Endothelial cell of umbilical vein (primary cell): ENCODE measurements at regions not wholly inside any gene's neighbourhood (a gene's known extent, or its start where the extent isn't known, plus 50 kb on each side); places are given as distances from the start of the nearest gene placed in this dataset.

ENCODE experiments used
- BruUV-seq: library from RNA; stranded (reverse); fragments of 400-500 nt; replicated peaks from 2 replicates; lab custom pipeline; 2021; lab: Mats Ljungman, UMichigan
- CTCF ChIA-PET: fragments of 300-600, 350-600 bp; sonication (Branson Sonifier 250); formaldehyde crosslinking; loops from one replicate; lab custom pipeline; 2021; ENCODE audit warnings: antibody characterized with exemption, inconsistent platforms; lab: Charles Lee
- POLR2A ChIA-PET: fragments of 300-600, 350-600 bp; sonication (Branson Sonifier 250); formaldehyde crosslinking; loops from one replicate; lab custom pipeline; 2021; ENCODE audit warnings: antibody characterized with exemption, inconsistent platforms; lab: Charles Lee
- DNase-seq: peaks from one replicate; pipeline ENCODE4 v3.0.0-alpha.2; 2011; ENCODE audit warnings: low read depth, low spot score
- FAIRE-seq: peaks from 2 replicates; lab custom pipeline; 2011; peaks lifted over from hg19 to GRCh38; lab: Jason Lieb, UNC
- H2AFZ ChIP-seq: 2 replicates; pipeline ENCODE4 v1.6.0; 2012; ENCODE audit warnings: low read depth, low read length, control low read depth, inconsistent platforms
- H3K27ac ChIP-seq: 2 replicates; pipeline ENCODE4 v1.5.1; 2011; ENCODE audit warnings: low read depth, mild to moderate bottlenecking, control low read depth, low read length, moderate library complexity; ENCODE audit not compliant: insufficient read depth
- H3K27me3 ChIP-seq, 2 experiments: 2 replicates each; pipeline versions ENCODE4 v1.6.0 to v1.6.1; 2011; ENCODE audit warnings: low read length in 2 of 2, mixed read lengths in 1 of 2; ENCODE audit not compliant: control insufficient read depth in 2 of 2, insufficient read depth in 2 of 2
- H3K36me3 ChIP-seq, 2 experiments: 2 replicates in 1 of 2; 3 replicates in 1 of 2; pipeline ENCODE4 v1.5.1; 2011; ENCODE audit warnings: low read length in 2 of 2, mild to moderate bottlenecking in 1 of 2, moderate library complexity in 1 of 2; ENCODE audit not compliant: control insufficient read depth in 2 of 2, insufficient read depth in 2 of 2; ENCODE audit errors: extremely low read depth in 1 of 2
- H3K4me1 ChIP-seq: 3 replicates; pipeline ENCODE4 v1.5.1; 2011; ENCODE audit warnings: mild to moderate bottlenecking, low read length; ENCODE audit not compliant: control insufficient read depth, insufficient read depth; ENCODE audit errors: extremely low read depth
- H3K4me2 ChIP-seq: 2 replicates; pipeline ENCODE4 v1.6.1; 2011; ENCODE audit warnings: low read length, control low read depth, mixed read lengths; ENCODE audit not compliant: insufficient read depth
- H3K4me3 ChIP-seq, 3 experiments: fragments of 200-600 bp in 1 of 3; sonication (generic), shearing (Covaris generic) in 1 of 3; replicated peaks in 1 of 3; 2 replicates each; pipeline ENCODE4 v1.5.1; 2011 to 2016; ENCODE audit warnings: control low read depth in 3 of 3, low read length in 3 of 3, mild to moderate bottlenecking in 2 of 3, inconsistent platforms in 1 of 3, low read depth in 1 of 3, moderate library complexity in 1 of 3; ENCODE audit not compliant: insufficient read depth in 1 of 3
- H3K79me2 ChIP-seq: 2 replicates; pipeline ENCODE4 v1.6.0; 2012; ENCODE audit warnings: low read length, inconsistent platforms; ENCODE audit not compliant: control insufficient read depth, insufficient read depth
- H3K9ac ChIP-seq: replicated peaks from 2 replicates; pipeline ENCODE3; 2011; ENCODE audit warnings: low read length, control low read depth; ENCODE audit not compliant: insufficient read depth; ENCODE audit errors: extremely low read depth
- H3K9me1 ChIP-seq: replicated peaks from 3 replicates; pipeline ENCODE4 v1.6.0; 2011; ENCODE audit warnings: mild to moderate bottlenecking, low read length; ENCODE audit not compliant: control insufficient read depth, insufficient read depth; ENCODE audit errors: extremely low read depth
- H3K9me3 ChIP-seq: replicated peaks from 2 replicates; pipeline ENCODE4 v1.5.1; 2012; ENCODE audit warnings: low read length, inconsistent platforms; ENCODE audit not compliant: control insufficient read depth, insufficient read depth
- H4K20me1 ChIP-seq: replicated peaks from 2 replicates; pipeline ENCODE3; 2011; ENCODE audit warnings: mild to moderate bottlenecking, low read length; ENCODE audit not compliant: control insufficient read depth, insufficient read depth; ENCODE audit errors: extremely low read depth
- EZH2 ChIP-seq: IDR thresholded peaks from 2 replicates; pipeline ENCODE4 v1.6.1; 2012; ENCODE audit warnings: borderline replicate concordance, low read depth, mild to moderate bottlenecking, moderate library complexity, low read length, inconsistent platforms; ENCODE audit not compliant: severe bottlenecking
- FOS ChIP-seq: IDR thresholded peaks from 2 replicates; pipeline ENCODE4 v1.6.1; 2011; ENCODE audit warnings: mild to moderate bottlenecking, low read length, moderate library complexity, borderline replicate concordance; ENCODE audit not compliant: insufficient read depth
- GATA2 ChIP-seq: IDR thresholded peaks from 2 replicates; pipeline ENCODE4 v1.7.0; 2011; ENCODE audit warnings: low read depth, mild to moderate bottlenecking, moderate library complexity, mixed read lengths, low read length; ENCODE audit not compliant: insufficient read length, insufficient read depth
- JUN ChIP-seq: IDR thresholded peaks from 2 replicates; pipeline ENCODE4 v1.6.1; 2011; ENCODE audit warnings: borderline replicate concordance, low read depth; ENCODE audit not compliant: insufficient read length, insufficient read depth
- MAX ChIP-seq: IDR thresholded peaks from 2 replicates; pipeline ENCODE4 v1.6.1; 2011; ENCODE audit not compliant: insufficient read depth, insufficient read length
- MYC ChIP-seq: IDR thresholded peaks from one replicate; pipeline ENCODE4 v1.6.1; 2011; ENCODE audit warnings: mild to moderate bottlenecking, low read depth, low read length
- POLR2A ChIP-seq: IDR thresholded peaks from 2 replicates; pipeline ENCODE4 v1.6.1; 2012; ENCODE audit warnings: low read depth, mild to moderate bottlenecking, control low read depth, low read length
- POLR2AphosphoS5 ChIP-seq: IDR thresholded peaks from 2 replicates; pipeline ENCODE4 v1.6.1; 2012; ENCODE audit warnings: low read depth, mild to moderate bottlenecking, control low read depth, low read length, moderate library complexity; ENCODE audit not compliant: insufficient read depth
- dilution Hi-C: fragments of 300-500 bp; cut with MboI; formaldehyde crosslinking; loops from one replicate; pipeline ENCODE4 v1.15.0; 2019; ENCODE audit warnings: low sequenced_read_pairs; ENCODE audit not compliant: extremely low pct_ligation_motif_present
- intact Hi-C: fragments of 100-400 bp; cut with micrococcal nuclease; formaldehyde crosslinking; loops from one replicate; pipeline ENCODE4 v1.10.0; 2022
- TF ChIP-seq, protein P1 (sequence below), 2 donors: IDR thresholded peaks; 1 replicate in 1 of 2; 2 replicates in 1 of 2; pipeline ENCODE4 v1.5.1; 2011; ENCODE audit warnings: low read length in 2 of 2, mild to moderate bottlenecking in 2 of 2, moderate library complexity in 2 of 2, control low read depth in 1 of 2, inconsistent platforms in 1 of 2, low read depth in 1 of 2; ENCODE audit not compliant: insufficient read depth in 1 of 2; ENCODE audit errors: extremely low read depth in 1 of 2

DNA sequence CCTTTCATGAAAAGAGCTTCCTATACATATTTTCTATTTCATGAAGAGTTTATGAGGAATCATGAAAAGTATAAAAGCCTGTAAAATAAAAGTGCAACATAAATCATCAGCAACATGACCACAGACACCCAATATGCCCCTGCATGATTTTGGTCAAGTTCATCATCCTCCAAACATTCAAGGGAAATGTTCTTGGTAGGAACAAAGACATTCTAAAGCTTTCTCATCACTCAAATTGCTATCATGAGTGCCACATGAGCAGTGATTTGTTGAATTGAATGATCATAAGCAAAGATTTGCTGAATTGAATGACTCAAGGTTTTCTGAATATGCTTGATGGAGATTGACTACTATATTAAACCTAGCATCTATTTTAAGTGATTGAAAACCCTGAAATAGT lies 172.2 kb downstream of the MBD2 start:
- no peaks in the 10 kb centered on the region for H3K27me3 ChIP-seq
- no peak overlapping the region for H2AFZ ChIP-seq
- DNase-seq (no peak), FAIRE-seq (no peak)
- POLR2A ChIA-PET = no interaction called here
- no TSS peak for BruUV-seq
- no peaks in the 10 kb centered on the region for H3K4me1 ChIP-seq
- TF ChIP-seq GATA2 (no peak), EZH2 (no peak), POLR2AphosphoS5 (no peak), MYC (no peak), POLR2A (no peak), FOS (no peak), JUN (no peak), MAX (no peak)
- TF ChIP-seq, protein P1, sequence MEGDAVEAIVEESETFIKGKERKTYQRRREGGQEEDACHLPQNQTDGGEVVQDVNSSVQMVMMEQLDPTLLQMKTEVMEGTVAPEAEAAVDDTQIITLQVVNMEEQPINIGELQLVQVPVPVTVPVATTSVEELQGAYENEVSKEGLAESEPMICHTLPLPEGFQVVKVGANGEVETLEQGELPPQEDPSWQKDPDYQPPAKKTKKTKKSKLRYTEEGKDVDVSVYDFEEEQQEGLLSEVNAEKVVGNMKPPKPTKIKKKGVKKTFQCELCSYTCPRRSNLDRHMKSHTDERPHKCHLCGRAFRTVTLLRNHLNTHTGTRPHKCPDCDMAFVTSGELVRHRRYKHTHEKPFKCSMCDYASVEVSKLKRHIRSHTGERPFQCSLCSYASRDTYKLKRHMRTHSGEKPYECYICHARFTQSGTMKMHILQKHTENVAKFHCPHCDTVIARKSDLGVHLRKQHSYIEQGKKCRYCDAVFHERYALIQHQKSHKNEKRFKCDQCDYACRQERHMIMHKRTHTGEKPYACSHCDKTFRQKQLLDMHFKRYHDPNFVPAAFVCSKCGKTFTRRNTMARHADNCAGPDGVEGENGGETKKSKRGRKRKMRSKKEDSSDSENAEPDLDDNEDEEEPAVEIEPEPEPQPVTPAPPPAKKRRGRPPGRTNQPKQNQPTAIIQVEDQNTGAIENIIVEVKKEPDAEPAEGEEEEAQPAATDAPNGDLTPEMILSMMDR (IDR thresholded peaks at IDR 0.05; ENCODE audit: extremely low read depth in 1 of 2, insufficient read depth in 1 of 2, low read depth in 1 of 2, low read length in 2 of 2) = no peak
- H3K9ac ChIP-seq = no peak overlapping the region
- H3K36me3 ChIP-seq = no peaks in the 10 kb centered on the region
- H3K27ac ChIP-seq = no peak overlapping the region
- CTCF ChIA-PET = no interaction called here
- intact Hi-C loops = no loop called here
- no peaks in the 10 kb centered on the region for H4K20me1 ChIP-seq
- no peaks in the 10 kb centered on the region for H3K9me1 ChIP-seq
- H3K4me3 ChIP-seq = no peak overlapping the region
- H3K9me3 ChIP-seq = no peaks in the 10 kb centered on the region
- no peak overlapping the region for H3K4me2 ChIP-seq
- H3K79me2 ChIP-seq = no peaks in the 10 kb centered on the region
- dilution Hi-C loops = no loop called here
